ENCODE measurements at regions not wholly inside any gene's neighbourhood (a gene's known extent, or its start where the extent isn't known, plus 50 kb on each side); places are given as distances from the start of the nearest gene placed in this dataset.

GRCh38 chr1:69148731-69149130 lies 419.0 kb upstream of the LRRC7 start:
- DNase-seq (ENCODE audit: low read depth in 2 of 2): no peak

- DNase-seq (ENCODE audit: low read depth in 2 of 2): no peak
Observed at GRCh38 chr1:69157046-69157756, 410.5 kb upstream of the LRRC7 start.

- DNase-seq (ENCODE audit: low read depth in 2 of 2): no peak
Observed at GRCh38 chr1:69163241-69163640, 404.5 kb upstream of the LRRC7 start.

DNA sequence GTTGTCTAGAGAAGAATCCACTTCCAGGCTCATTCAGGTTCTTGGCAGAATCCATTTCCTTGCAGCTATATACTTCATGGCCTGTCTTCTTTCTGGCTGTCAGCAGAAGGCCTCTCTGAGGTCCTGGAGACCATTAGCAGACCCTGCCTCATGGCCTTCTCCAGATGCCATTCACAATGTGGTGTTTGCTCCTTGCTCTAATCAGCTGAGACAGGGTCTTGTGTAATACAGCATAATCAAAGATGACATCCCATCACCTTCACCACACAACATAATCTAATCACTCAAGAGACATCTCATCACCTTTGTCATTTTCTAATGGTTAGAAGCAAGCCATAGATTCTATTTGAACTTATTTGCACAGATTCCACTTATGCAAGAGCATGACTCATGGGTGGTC lies 403.9 kb upstream of the LRRC7 start:
- no peak for DNase-seq (ENCODE audit: low read depth in 2 of 2)

DNA sequence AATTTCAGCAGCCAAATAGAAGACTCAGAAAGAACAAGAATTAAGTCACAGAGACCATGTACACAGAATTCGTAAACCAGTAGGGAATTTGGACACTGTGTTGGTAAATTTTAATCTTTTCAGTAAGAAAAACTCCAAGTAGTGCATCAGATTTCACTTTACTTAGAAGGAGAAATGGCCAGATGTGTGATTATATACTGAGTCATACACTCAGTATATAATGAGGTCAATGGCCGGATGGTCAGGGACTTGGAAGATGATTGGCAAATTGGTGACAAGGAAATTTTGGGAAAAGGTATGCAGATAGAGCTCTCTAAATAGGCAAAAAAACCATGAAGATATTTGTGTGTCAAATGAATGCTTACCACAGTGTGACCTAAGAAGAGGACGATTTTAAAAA lies 399.8 kb upstream of the LRRC7 start:
- no peak for DNase-seq (ENCODE audit: low read depth in 2 of 2)

DNA sequence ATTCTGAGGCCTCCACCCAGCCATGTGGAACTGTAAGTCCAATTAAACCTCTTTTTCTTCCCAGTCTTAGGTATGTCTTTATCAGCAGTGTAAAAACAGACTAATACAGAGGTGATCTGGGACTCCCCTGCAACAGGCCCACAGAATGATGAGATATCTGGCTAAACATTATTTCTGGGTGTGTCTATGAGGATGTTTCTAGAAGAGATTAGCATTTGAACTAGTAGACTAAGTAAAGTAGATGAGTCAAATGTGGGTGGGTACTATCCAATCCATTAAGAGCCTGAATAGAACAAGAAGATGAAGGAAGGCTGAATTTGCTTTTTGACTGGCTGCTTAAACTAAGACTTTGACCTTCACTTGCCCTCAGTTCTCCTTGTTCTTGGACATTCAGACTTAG lies 396.5 kb upstream of the LRRC7 start:
- DNase-seq (ENCODE audit: low read depth in 2 of 2): no peak

DNA sequence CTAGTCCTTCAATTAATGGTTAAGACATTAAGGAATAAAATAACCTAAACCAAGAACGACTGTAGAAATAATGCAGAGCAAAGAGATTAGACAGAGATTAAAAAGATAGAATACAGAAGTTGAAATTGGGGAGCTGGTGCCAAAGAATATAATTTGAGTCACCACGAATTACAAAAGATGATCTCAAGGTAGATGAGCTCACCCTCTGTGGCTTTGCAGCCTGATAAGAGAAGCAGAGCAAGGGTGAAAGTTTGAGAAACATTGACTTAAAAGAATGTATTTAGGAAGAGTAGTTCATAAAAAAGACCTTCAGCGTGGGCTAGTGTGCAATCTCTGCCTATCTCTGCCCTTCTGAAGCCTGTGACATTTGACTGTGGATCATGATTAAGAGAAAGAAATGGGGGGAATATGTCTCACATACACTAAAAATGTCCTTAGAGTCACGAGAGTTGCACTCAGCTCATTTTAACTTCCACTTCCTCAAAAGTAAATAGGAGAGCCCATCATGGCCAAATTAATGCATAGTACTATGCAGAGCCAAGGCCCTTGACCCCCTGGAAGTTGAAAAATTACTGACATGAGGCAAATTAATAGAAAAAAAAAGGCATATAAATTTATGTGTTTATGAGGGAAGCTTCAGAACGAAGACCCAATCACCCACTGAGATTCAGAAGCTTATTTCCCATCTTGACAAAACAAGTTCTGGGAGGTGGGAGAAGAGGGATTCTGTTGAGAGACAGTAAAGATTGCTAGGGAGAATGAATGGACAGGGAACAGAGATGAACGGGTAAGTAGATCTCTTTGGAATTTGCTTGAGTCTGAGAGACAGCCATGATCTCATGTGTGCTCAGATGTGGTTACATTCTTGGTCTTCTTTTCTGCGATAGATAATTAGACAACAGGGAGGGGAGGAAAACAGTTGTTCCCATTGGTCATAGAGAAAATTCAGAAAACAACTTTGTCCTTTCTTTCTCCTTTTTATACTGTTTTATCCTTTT lies 395.4 kb upstream of the LRRC7 start:
- no peak for DNase-seq (ENCODE audit: low read depth in 2 of 2)

DNA sequence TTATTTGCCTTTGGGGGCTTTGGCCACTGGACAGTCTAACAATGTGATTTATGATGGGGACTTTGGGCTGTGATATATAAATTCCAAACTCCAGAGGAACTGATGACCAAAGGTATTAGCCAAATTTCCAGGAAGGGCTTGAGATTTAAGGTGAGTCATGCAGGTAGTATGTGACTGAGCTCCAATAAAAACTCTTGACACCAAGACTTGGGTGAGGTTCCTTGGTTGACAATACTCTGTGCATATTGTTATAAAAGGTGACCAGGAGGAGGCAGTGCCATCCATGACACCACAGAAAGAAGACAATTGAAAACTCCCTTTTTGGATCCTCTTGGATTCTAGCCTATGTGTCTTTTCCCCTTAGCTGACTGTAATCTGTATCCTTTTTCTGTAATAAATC lies 392.7 kb upstream of the LRRC7 start:
- DNase-seq (ENCODE audit: low read depth in 2 of 2): no peak

GRCh38 chr1:69180358-69180757 lies 387.4 kb upstream of the LRRC7 start:
- no peak for DNase-seq (ENCODE audit: low read depth in 2 of 2)

DNA sequence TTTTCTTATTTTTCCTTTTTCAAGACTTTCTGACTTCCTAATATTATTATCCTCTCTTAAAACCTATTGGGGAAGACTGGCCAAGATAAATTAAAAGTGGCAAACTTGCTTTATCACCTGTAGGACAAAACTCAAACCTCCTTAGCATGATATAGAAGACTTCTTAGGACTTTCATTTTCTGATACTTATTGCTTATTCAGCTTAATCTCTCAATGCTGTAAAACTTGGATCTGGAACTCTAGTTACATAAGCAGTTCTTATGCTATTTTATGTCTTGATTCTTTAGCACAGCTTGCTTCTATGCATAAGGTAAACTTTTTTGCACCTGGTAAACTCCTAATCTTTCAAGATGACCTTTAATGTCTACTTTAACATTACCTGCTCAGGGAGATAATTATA lies 382.3 kb upstream of the LRRC7 start:
- DNase-seq (ENCODE audit: low read depth in 2 of 2): no peak

- DNase-seq (ENCODE audit: low read depth in 2 of 2): no peak
Observed at GRCh38 chr1:69191335-69191734, 376.4 kb upstream of the LRRC7 start.

GRCh38 chr1:69195136-69195535 lies 372.6 kb upstream of the LRRC7 start:
- DNase-seq (ENCODE audit: low read depth in 2 of 2): no peak

GRCh38 chr1:69196071-69196470 lies 371.7 kb upstream of the LRRC7 start:
- no peak for DNase-seq (ENCODE audit: low read depth in 2 of 2)

DNA sequence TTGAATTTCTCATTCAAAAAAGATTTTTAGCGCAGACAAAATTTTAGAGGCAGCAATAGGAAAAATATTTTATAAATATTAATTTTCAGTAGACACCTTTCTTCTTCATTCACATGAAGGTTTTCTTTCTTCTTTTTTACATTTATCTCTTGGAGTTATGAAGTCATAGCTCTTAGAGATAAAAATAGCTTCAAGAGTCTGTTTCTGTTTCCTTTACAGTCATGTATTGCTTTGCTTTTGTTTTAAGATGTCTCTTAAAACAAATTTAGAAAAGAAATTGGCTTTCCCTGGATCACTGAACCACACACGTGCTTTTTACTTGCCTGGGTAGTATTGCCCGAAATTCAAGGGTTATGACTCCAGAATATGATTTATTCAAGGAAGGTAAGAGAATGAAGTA lies 369.9 kb upstream of the LRRC7 start:
- no peak for DNase-seq (ENCODE audit: low read depth in 2 of 2)

DNA sequence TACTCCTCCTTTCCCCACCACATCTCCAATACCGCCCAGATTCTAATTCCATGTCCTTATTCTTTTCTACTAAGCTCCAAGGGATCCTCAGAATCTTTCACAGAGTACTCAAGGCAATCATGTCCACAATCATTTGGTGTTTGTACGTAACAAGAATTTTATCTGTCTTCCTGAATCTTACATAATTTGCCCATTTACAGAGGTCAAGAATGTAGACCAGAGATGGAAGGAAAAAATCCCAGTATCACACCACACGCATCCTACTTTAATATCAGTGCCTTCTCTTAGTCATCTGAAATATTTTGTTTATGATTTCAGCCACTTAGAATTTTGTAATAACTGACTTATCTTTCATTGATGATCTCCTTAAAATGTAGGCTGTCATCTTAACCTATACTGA lies 366.0 kb upstream of the LRRC7 start:
- DNase-seq (ENCODE audit: low read depth in 2 of 2): no peak

- no peak for DNase-seq (ENCODE audit: low read depth in 2 of 2)
Observed at GRCh38 chr1:69203166-69203565, 364.6 kb upstream of the LRRC7 start.

DNA sequence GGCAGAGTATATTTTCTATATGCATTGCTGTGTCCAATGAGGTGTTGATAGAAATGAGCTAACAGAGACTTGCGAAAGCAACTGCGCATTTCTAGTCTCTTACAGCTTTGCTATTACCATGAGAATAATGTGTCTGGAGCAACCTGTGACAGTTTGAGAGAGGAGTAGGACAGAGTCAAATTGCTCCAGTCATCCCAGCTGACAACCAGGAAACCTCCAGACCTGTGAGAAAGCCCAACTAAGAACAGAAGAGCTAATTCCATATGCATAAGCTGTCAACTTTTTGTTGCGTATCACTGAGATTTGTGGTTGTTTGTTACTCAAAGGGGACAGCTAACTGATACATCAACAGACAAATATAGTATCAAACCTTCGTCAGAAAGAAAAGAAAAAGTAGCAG lies 354.1 kb upstream of the LRRC7 start:
- DNase-seq (ENCODE audit: low read depth in 2 of 2): no peak

GRCh38 chr1:69215883-69216282 lies 351.8 kb upstream of the LRRC7 start:
- DNase-seq (ENCODE audit: low read depth in 2 of 2): no peak

- DNase-seq (ENCODE audit: low read depth in 2 of 2): no peak
Observed at GRCh38 chr1:69220672-69221071, 347.1 kb upstream of the LRRC7 start.

- no peak for DNase-seq (ENCODE audit: low read depth in 2 of 2)
Observed at GRCh38 chr1:69221524-69221923, 346.2 kb upstream of the LRRC7 start.

DNA sequence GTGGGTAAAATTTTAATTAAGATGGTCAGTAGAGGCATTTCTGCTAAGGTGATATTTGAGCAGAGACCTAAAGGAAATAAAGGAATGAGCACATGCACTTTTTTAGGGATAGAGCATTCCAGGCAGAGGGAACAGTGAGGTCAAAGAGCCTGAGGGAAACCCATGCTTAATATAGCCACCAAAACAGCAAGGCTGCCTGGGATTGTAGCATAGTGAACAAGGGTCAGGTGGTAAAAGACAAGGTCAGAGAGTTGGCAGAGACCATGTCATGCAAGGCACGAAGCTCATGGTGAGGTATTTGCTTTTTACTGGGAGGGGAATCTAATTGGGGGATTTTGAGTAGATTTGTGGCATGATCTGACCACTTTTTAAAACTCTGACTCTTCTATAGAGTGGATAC lies 344.6 kb upstream of the LRRC7 start:
- no peak for DNase-seq (ENCODE audit: low read depth in 2 of 2)

GRCh38 chr1:69228501-69228900 lies 339.2 kb upstream of the LRRC7 start:
- no peak for DNase-seq (ENCODE audit: low read depth in 2 of 2)

- DNase-seq (ENCODE audit: low read depth in 2 of 2): no peak
Observed at GRCh38 chr1:69230208-69230607, 337.5 kb upstream of the LRRC7 start.
